ENCODE measurements at regions not wholly inside any gene's neighbourhood (a gene's known extent, or its start where the extent isn't known, plus 50 kb on each side); places are given as distances from the start of the nearest gene placed in this dataset.
"Not testable (repeated sequence)": the region's sequence is repeated elsewhere in the genome, so short reads cannot be mapped to it uniquely, and the experiment has no call there.

DNA sequence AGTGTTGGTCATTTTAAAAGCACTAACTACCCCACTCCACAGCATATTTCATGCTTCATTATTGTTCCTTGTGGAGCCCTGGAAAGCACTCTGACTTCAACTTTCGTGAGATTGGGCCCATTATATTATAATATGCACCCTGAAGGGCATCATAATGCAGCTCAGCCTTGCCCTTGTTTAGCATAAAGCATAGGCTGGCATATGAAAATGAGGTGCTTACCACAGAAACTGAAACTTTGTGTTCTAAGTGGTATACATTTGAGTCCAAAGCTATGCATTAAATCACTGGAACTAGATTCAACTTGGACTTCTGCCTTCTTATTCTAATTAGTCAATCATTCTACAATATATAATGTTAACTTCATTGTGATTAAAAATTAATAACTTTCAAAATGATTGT lies 1027.9 kb downstream of the STIM2 start:
- no peak for DNase-seq

DNA sequence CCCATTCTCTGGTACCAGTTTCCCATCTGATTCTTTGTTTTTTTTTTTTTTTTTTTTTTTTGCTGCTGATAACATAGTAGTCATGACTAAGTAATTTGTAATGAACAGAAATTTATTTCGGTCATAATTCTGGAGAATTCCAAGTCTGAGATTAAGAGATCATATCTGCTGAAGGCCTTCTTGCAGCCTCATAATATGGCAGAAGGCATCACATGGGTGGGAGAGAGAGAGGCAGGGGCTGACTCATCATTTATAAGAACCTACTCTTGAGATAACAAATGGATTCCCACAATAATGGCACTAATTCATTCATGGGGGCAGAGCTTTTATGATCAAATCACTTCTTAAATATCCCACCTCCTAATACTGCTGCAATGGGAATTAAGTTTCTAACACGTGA lies 1034.3 kb downstream of the STIM2 start:
- DNase-seq: no peak

DNA sequence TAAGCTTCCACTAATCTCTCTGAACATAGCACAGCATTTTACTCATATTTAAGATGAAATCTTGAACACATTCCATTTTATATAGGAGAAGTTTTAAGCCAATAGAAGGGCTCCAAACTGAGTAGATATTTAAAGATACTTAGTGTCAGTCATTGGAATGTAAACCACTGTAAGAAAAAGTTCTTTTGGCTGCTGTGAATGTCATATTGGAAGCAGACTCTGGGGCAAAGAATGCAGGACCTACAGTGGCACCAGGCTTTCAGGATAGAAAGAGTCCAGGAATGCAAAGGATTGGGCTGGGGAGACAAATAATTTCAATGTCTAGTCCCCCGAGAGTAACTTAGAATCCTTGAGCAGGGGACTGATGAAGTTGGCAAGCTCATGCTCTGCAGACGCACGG lies 1047.7 kb downstream of the STIM2 start:
- no peak for DNase-seq

DNA sequence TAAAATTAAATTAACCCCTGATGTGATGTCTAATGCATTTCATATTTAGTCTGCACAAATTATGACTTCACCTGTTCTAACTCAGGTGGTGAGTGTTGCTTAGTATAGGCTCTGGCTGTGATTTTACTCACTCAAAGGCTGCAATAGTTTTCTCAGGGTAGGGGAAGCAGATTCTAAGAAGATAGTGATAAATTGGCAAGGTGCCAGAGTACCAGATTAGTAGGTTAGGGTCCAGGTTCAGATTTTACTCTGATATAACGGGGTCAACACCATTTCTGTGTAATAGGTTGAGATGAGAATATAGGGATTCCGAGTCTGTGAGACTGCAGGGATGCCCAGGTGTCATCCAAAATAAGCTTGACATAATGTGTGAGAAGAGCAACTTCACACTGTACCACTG lies 1049.6 kb downstream of the STIM2 start:
- DNase-seq: no peak

DNA sequence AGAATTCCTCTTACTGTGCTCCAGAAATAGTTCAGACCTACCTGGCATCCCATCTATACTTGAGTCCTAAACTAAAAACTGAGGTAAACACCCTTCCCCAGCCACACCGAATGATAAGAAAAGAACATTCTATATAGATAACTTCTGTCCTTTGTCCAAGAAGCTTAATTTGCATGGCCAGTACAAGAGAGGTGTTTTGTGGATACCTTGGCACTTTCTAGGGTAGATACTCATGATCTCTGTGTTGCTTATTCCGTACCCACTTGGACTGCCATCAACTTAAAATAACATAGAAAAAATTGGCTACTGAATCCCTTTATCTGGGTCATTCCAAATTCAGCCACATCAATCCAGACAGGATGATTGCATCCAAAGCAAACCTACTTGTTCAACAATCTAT lies 1050.4 kb downstream of the STIM2 start:
- DNase-seq: no peak

DNA sequence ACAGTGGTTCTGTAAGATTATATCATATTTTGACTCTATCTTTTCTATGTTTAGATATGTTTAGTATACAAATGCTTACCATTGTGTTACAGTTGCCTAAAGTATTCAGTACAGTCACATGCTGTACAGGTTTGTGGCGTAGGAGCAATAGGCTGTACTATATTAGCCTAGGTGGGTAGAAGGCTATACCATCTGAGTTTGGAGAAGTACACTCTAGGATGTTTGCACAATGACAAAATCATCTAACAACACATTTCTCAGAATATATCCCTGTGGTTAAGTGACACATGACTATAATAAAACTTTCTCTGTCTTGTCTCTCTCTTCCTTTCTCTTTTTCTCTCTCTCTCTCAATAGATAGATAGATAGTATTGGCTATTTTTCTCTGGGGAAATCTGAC lies 1053.1 kb downstream of the STIM2 start:
- DNase-seq: no peak

DNA sequence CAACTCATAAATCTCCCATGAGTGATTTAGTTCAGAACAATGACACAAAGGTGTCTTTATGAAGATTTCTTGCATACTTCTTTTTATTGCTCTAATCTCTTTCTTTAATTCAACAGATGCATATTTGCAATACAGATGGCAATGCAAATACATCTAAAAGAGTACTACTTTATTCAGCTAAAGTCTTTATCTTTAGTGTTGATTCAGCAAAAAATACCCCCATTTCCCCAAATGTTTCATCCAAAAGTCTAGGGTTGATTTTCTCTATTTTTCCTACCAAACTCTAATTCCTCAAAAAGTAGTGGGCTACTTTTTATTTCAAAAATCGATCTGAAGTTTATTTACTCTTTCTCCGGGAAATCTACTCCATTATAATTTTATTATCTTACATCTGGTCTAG lies 1055.2 kb downstream of the STIM2 start:
- DNase-seq: no peak

DNA sequence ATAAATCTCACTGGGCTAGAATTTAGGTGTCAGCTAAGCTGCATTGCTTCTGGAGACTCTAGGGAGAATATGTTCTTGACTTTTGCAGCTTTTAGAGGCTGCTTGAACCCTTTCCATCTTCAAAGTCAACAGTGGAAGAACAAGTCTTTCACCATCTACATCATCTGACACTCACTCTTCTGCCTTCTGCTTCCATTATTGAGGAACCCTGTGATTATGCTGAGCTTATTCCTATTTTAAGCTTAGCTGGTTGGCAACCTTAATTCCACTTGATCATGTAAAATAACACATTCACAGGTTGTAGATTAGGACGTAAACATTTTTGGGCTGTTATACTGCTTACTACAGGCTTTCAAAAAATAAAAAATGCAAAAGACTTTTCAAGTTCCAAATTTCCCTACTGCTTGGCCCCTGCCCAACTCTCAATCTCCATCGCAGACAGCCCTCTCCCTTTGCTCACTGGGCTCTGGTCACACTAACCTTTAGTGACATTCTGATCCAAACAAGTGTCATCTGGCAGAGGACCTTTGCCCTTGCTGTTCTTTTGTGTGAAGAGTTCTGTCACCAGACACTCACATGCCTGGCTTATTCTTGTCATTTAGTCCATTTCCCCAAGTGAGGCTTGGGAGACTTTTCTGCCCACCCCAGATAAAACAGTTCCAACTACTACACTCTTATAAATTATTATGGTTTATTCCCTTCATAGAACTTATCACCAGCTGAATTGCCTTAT lies 1056.0 kb downstream of the STIM2 start:
- DNase-seq: no peak

DNA sequence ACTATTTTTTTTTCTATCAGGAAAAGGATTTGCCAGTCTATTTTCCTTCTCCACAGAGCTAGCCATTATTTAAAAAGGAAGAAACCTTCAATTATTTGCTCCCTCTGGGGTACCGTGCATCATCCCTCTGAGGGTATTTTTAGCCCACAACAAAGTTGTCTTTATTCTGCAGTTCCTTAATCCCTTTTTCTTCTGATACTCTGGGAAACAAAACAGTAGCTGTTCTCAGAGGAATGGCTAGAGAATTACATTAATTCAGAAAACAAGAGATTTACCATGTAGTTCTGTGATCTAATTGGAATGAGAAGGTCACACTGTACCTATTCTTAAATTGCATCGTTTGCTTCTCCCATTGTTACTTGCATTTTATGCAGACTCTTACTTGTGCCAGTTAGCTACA lies 1056.7 kb downstream of the STIM2 start:
- DNase-seq: no peak

DNA sequence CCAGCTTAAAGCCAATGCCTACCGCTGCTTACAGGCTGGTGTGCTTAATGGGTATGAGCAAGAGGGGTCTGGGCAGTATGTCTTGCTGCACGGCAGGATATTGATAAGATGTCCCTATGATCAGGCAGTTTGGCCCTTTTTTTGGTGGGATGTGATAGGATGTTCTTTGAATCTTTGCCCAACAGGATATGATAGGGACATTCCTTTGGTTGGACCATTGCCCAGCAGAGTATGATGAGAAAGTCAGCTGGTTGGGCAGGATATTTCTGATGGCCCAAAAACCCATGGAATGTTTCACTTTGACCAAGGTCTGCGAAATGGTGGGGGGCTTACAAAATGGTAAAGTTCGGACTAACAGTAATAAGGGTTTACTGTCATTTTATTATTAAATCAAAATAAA lies 1060.6 kb downstream of the STIM2 start:
- DNase-seq: no peak

DNA sequence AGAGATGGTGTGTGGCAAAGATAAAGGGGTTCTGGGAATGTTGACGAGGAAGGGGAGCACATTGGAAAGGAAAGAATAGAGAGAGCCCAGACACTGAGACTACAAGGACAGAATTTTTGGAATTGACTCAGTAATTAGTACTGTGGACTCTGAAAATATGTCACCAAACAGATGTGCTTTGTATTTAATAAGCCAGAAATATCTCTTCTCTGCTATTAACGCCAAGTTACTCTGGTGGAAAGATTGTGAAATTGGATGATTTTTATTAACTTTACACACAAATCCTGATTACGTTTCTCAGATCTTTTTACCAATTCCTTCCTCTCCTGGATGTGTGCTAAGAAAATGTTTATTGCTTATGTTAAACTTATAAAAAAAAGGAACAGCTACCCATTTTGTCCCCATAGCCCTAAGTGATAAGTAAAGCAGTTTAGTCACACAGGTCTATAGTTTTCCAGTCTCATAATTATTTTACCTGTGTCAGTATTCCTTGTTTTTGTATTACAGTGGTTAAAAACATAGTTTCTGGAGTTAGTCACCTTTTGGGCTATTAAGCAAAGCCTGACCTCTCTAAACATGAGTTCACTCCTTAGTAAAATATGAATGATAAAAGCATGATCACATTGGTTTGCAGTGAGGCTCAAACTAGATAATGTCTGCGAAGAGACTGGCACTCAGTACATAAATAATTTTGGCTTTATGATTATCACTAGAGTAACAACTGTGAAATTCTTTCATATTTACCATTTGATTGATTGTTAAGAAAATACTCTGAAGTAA lies 1068.3 kb downstream of the STIM2 start:
- no peak for DNase-seq

DNA sequence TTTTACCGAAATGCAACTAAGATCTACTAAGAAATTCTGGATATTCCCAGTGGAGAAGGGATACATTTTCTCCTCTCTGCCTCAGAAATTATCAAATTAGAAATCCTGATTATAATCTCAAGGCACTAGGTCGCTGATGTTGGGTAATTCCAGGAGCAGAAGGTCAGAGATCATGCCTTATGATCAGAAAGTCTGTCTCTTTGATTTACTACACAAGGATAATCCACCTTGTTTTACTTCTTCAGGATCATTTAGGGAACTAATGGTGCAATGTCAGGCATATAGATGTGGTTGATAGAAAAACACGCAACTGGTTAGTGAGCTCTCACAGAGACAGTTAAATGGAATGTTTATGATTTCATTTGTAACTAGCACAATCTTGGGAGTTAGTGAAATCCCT lies 1069.7 kb downstream of the STIM2 start:
- DNase-seq: no peak

DNA sequence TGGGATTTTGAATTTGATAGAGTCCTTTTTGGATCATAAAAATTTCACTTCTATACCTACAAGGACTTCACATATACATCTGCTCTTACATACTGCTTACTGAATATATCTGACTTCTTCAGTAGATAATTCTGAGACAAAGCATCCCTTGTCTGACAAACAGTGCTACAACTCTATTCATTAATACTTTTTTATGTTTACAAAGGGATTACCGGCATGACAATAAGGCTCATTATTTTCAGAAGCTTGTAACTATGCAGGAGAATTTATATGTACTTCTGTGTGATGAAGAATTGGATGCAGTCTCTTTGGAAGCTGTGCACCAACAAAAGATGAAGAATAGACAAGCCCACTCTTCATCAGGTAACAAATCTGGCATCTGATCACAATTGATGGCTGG lies 1070.3 kb downstream of the STIM2 start:
- DNase-seq: no peak

DNA sequence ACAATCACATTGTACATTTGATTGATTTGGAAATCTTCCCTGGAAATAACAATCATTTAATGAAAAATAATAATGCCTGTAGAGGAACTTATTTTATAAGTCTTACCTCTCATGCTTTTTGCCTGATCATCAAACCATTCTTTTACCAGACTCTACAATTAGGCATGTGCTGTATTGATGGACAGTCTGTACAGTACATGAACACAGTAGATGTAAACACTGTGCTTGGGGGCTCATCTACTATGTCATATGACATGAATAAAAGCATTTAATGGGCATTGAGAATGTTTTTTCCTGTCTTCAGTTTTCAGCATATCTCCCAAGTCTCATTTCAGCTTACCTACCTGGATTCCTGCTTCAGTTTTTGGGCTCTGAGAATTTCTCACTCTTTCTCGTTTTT lies 1070.9 kb downstream of the STIM2 start:
- DNase-seq: no peak

DNA sequence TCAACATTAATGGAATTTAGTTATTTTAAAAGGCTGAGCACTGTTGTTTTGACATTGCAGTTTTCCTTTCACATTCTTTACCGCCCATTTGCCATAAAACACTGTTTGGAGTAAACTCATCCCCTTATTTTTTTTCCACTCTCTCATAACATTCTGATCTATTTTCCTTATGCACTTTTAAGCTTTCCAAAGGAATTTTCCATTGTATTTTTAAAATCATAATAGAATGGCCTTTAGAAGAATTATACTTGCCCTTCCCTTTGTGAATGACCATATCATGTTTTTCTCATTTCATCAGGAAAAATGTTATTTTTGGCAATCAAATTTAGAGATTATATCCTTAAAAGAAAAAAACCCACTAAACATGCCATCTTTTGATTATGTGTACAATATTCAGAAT lies 1074.2 kb downstream of the STIM2 start:
- DNase-seq: no peak

DNA sequence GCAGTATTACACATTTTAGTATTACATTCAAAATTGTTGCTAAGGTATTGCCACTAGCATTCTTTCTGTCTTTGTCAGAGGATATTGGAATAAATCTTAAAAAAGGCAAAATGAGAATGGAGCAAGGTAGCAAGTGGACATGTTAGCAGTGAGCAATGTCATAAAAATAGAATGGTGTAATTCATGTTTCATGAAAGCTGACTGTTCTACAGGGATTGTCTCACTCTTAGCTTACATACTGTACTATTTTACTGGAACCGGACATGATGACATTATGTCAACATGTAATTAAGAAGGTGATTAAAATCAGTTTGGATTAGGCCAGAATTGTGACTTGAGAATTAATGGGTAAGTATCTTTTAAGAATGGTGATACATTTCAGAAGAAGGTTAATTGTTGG lies 1086.2 kb downstream of the STIM2 start:
- no peak for DNase-seq

DNA sequence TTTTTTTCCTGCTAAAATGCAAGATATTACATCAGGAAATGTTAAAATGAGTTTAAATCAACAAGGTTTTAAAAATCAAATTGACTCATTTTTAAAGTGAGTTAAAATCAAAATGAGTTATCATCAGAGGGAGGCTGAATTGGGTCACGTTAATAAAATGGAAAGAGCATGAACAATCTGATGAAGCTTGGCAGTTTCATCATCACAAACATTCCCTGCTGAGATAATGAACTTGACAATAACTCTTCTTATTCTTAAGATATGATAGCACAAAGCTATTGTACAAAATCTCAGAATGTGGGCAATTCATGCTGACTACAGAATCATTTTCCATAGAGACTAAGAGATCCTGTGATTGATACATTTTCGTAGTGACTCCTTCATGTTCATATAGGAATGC lies 1086.7 kb downstream of the STIM2 start:
- no peak for DNase-seq

DNA sequence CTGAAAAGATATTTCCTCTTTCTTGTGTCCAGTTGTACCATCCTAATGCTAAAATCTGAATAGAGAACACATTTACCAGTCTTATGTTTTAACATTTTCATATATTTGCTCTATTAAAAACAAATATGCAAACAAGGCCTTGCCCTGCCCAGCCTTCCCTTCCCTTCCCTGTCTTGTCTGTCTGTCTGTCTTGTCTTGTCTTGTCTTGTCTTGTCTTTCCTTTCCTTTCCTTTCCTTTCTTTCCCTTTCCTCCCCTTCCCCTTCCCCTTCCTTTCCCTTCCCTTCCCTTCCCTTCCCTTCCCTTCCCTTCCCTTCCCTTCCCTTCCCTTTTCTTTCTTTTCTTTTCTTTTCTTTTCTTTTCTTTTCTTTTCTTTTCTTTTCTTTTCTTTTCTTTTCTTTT lies 1103.5 kb downstream of the STIM2 start:
- no peak for DNase-seq

DNA sequence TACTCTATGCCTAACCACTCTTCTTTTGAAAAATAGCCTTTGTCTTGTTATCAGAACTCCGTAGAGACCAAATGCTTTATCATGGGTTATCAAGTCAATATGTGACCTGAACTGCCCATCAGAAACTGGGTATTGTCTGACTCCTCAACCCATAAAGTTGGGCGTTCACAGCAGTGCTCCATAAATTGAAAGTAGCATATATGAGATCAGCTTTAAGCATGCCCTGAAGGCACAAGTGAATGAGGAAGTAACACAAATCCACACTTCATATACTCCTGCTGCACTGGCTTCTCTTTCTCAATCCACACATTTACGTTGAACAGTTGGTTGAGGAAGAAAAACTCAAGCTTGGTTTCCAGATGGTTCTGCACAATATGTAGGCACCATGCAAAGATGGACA lies 1106.0 kb downstream of the STIM2 start:
- DNase-seq: no peak

DNA sequence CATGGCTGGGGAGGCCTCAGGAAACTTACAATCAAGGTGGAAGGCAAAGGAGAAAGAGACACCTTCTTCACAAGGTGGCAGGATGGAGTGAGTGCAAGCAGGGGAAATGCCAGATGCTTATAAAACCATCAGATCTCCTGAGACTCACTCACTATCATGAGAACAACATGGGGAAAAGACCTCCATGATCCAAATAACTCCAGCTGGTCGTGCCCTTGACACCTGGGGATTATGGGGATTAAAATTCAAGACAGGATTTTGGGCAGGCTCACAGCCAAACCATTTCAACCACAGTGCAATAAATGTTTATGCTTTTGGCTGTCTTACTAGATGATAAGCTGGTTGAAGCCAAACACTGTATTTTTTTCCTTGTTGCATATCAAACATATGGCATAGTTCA lies 1112.4 kb downstream of the STIM2 start:
- DNase-seq: no peak

DNA sequence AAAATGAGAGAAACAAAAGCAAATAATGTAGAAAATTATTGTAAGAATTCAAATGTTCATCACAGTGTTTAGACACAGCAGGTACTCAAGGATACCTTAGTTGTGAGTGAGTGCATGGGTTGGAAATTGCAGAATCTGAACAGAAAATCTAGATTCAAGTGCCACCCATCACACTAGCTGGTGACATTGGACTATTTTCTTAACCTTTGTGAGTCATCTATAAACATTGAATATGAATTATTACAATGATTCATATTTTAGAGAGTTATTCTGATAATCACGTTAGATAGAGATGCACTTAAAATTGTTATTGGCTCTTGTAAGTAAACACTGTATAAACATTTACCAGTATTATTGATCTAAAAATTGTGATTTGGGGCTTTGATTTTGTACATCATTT lies 1113.1 kb downstream of the STIM2 start:
- no peak for DNase-seq

DNA sequence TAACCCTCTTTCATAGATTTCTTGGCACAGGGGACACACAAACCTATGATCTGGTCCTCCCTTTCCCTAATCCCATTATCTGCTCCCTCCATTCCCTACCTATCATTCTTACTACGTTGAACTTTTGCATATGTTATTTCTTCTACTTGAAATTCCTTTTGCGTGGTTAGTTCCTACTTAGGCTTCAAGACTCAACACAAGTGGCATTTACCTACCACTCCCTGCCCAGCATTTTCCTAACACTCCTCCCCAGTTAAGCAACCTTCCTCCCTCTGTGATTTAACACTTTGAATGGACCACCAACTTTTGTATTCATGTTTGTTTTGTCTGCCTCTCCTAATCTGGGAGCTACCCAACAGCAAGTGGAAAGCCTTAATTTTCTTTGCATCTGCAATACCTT lies 1113.7 kb downstream of the STIM2 start:
- DNase-seq: no peak

DNA sequence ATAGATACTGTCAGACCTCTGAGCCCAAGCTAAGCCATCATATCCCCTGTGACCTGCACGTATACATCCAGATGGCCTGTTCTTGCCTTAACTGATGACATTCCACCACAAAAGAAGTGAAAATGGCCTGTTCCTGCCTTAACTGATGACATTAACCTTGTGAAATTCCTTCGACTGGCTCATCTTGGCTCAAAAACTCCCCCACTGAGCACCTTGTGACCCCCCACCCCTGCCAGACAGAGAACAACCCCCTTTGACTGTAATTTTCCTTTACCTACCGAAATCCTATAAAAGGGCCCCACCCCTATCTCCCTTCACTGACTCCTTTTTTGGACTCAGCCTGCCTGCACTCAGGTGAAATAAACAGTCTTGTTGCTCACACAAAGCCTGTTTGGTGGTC lies 1114.2 kb downstream of the STIM2 start:
- not testable (repeated sequence) for DNase-seq

DNA sequence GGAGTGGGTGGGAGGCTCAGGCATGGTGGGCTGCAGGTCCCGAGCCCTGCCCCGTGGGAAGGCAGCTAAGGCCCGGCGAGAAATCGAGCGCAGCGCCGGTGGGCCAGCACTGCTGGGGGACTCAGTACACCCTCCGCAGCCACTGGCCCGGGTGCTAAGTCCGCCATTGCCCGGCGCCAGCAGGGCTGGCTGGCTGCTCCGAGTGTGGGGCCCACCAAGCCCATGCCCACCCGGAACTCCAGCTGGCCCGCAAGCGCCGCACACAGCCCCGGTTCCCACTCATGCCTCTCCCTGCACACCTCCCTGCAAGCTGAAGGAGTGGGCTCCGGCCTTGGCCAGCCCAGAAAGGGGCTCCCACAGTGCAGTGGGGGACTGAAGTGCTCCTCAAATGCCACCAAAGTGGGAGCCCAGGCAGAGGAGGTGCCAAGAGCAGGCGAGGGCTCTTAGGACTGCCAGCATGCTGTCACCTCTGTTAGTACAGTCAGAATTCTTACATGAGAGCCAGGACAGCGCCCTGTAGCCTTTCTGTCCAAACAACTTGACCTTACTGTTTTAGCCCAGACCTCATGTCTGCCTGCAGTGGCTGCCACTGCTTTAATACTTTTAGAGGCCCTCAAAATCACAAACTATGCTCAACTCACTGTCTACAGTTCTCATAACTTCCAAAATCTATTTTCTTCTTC lies 1117.9 kb downstream of the STIM2 start:
- DNase-seq: not testable (repeated sequence)

Measured in activated naive CD4-positive, alpha-beta T cell treated with Interleukin-2 at 50 U/mL for 16 hours (primary cell).